ENCODE measurements at regions not wholly inside any gene's neighbourhood (a gene's known extent, or its start where the extent isn't known, plus 50 kb on each side); places are given as distances from the start of the nearest gene placed in this dataset.

GRCh38 chr13:60326273-60326672 lies 70.7 kb upstream of the TDRD3 start:
- no peak for TF ChIP-seq CTCF (IDR thresholded peaks at IDR 0.05)
- TF ChIP-seq EZH2 (IDR thresholded peaks at IDR 0.05; ENCODE audit: borderline replicate concordance, insufficient read depth, low read depth, low read length, poor library complexity, severe bottlenecking): no peak

Measured in B cell (primary cell).